Stimulated activated CD8-positive, alpha-beta memory T cell treated with anti-CD3 and anti-CD28 coated beads, Interleukin-15, amount 100 ng/mL, for 1 hour (primary cell): ENCODE measurements at regions not wholly inside any gene's neighbourhood (a gene's known extent, or its start where the extent isn't known, plus 50 kb on each side); places are given as distances from the start of the nearest gene placed in this dataset.

Source experiments
- DNase-seq: peaks from one replicate; pipeline ENCODE4 v3.0.0-alpha.2; 2020; ENCODE audit warnings: low read depth

DNA sequence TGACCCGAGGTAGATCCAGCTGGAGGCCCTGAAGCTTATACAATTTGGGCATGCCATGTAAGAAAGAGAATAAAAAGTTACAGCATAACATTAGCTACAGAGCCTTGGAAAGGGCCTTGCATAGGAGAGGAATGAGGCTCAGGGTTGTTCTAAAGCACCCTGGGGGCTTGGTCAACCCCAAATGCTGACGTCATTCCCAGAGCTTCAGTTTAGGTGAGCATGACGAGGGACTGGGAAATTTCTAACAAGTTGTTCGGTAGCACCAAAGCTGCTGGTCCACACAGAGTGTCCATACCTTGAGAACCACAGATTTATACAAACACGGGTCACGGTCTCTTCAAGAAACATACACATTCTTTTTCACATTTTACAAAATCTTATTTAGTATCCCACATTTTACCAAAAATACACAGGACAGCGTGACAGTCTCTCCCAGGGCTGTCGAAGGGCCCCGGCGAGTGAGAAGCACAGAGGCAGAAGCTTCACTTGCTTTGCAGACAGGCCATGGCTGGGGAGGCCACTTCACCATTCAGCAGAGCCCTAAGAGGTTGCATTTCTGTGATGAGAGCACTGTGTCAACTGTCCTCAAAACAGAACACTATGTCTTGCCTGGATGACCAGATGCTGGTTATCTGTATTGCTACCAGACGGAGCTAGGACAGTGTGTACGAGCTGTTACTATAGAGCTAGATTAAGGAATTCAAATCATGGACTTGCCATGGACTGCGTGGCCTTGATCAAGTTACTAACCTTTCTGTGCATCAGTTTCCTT lies 68.2 kb upstream of the ARRDC4 start:
- DNase-seq: no peak

DNA sequence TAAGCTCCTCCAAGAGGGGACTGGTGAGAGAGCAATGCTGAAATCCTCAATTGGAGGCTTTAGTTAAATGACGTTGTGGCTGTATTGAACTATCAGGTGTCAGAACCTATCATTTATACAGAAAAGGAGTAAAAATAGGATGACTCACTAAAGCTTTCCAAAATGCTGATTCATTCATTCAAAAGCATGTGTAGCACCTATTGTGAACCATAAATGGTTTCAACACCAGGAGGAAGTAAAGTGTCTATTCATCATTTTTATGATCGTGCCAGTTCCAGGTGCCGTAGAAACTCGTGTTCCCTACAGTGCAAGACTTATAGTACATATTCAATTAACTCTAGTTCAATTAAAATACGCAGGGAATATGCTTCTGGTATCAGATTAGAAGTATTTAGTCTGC lies 66.5 kb upstream of the ARRDC4 start:
- no peak for DNase-seq

DNA sequence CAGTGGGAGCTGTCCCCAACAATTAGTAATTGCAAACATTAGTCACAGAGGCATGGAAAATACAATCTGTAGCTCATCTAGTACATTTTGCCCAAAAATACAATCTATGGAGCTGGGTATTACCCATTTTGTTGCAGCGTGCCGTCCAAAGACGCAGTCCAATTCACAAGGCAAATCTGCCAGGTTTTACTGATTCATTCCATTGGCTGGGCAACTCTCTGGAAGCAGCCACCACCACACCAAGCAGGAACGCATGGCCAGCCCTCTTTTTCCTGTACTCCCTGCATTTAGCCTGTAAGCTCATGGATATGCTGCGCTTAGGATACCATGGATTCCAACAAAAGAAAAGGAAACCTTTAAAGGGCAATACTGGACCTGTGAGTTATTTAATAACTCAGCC lies 60.5 kb upstream of the ARRDC4 start:
- DNase-seq: no peak

DNA sequence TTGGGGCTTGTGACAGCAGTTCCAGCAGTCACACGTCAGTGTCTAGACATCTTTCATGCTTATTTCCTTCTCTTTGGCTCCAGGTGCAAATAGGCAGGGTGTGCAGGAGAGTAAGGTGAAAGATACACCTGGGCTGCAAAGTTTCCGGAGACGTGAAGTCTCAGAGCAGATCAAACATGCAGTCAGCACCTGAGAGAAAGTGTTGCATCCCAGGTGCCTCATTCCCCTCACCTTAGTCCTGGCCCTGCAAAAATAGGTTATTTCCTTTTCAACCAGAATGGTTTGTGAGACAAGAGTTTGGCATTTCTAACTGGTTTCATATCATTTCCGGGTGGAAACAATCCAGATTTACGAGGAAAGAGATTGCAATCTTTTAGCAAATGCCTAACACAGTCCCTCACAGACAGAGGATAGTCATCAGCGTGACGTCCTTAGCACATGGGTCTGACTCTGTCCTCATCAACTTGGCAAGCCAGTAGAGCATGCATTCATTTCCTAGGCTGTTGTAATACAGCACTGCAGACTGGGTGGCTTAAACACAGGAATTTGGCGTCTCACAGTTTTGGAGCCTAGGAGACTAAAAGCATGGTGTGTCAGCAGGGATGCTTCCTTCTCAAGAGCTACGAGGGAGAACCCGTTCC lies 58.2 kb upstream of the ARRDC4 start:
- DNase-seq: no peak

DNA sequence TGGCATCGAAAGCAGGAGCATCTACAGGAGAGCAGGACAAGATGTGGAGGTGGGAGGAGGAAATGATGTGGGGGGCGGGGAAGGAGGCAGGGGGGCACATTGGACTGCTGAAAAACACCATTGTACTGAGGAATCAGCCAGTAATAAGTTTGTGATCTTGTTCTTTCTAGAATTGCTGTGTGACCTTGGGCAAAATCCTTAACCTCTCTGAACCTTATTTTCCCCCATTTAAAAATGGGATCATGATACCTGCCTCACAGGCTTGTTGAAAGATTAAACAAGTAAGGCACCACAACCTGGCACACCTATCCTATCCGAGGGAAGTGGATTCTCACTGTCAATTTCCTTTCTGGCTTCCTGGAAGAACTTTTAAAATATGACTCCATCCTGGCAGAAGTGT lies 56.9 kb upstream of the ARRDC4 start:
- DNase-seq: no peak

DNA sequence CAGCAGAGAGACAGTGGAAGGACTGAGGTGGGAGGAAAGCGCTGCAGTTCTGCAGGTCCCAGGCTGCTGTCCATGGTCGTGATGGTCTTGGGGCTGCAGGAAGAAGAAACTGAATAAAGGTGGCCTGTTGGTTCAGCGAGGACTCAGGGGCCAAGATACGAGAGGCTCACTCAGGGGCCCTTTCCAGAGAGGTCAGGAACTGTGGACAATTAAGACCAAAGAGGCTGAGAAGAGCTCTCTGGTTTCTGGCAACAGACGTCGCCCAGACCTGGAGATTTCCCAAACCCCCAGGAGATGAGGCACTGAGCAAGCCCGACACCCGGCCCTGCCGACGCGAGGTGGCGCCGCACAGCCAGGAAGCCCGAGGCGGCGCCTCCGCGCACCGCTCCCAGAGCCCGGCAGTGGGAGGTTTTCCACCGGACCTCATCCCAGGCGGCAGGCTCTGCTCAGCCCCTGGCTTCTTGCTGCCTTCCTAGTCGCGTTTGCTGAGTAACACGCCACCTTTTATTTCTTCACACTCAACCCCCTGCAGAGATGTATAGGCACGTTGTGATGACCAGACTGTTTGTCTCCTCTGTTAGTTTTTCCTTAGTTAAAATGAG lies 56.4 kb upstream of the ARRDC4 start:
- DNase-seq: no peak

DNA sequence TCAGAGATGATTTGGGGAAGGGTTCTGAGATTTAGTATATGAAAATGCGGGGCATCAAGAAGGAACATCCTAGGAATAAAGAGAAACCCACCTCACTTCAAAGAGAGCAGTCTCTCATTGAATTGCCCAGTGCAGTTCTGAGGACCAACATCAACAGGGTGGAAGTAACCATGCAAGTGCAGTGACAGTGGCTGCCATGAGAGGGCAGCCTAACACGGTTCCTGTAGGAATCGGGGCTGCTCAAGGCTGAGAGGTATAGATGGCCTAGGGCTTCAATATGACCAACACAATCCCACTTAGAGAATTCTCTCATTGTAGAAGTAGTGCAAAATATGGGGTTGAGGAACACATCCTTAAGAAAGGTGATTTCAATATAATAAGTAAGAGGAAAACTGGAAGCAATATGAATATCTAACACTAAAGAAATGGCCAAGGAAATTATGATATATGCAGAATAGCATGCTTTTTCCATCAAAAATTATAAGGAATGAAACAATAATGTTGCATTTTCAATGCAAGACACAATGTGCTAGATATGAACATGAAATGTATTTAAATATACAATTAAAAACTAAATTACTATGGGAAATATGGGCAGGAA lies 51.1 kb upstream of the ARRDC4 start:
- DNase-seq: peak; percentile 25
